Coronary artery (tissue), 2 donors: ENCODE measurements at regions not wholly inside any gene's neighbourhood (a gene's known extent, or its start where the extent isn't known, plus 50 kb on each side); places are given as distances from the start of the nearest gene placed in this dataset.

ENCODE experiments used
- DNase-seq: peaks from one replicate; pipeline ENCODE4 v3.0.0-alpha.2; 2017; ENCODE audit warnings: low spot score
- H3K27ac ChIP-seq, 2 donors: fragments of 200-600 bp; sonication (generic); one replicate each; pipeline ENCODE4 v1.5.1; 2016 to 2019
- H3K4me3 ChIP-seq: fragments of 200-600 bp; sonication (generic); 2 replicates; pipeline ENCODE4 v1.5.1; 2016; ENCODE audit warnings: mild to moderate bottlenecking, moderate library complexity
- TF ChIP-seq, protein P1 (sequence below): fragments of 200-600 bp; sonication (generic); IDR thresholded peaks from one replicate; pipeline ENCODE4 v1.5.1; 2019; ENCODE audit warnings: antibody characterized with exemption

DNA sequence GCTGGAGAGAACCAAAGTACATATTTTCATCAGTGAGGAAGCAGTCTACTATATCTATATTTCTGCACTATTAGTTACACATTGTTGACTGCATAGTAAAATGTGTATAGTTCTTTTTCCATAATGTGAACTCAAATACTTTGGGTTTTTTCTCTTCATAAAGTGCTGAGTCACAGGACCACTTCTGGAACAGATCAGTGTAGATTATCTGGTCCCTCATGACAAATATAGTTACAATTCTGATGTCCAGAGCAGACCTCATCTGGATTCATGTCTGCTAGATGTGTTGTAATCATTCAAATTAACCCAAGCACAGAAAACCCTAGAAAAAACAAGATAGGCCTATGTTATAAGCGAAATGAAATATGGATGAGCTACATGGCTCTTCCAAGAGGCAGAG lies 171.4 kb downstream of the SUCLA2 start:
- TF ChIP-seq, protein P1, sequence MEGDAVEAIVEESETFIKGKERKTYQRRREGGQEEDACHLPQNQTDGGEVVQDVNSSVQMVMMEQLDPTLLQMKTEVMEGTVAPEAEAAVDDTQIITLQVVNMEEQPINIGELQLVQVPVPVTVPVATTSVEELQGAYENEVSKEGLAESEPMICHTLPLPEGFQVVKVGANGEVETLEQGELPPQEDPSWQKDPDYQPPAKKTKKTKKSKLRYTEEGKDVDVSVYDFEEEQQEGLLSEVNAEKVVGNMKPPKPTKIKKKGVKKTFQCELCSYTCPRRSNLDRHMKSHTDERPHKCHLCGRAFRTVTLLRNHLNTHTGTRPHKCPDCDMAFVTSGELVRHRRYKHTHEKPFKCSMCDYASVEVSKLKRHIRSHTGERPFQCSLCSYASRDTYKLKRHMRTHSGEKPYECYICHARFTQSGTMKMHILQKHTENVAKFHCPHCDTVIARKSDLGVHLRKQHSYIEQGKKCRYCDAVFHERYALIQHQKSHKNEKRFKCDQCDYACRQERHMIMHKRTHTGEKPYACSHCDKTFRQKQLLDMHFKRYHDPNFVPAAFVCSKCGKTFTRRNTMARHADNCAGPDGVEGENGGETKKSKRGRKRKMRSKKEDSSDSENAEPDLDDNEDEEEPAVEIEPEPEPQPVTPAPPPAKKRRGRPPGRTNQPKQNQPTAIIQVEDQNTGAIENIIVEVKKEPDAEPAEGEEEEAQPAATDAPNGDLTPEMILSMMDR, result no peak
- Histone ChIP-seq H3K4me3 (no peak overlapping the region), H3K27ac (no peak overlapping the region)
- DNase-seq, result no peak

- TF ChIP-seq, protein P1, result no peak
- DNase-seq, result no peak
These were observed 174.6 kb downstream of the SUCLA2 start for GRCh38 chr13:47826471-47826870.

GRCh38 chr13:47822036-47822435 lies 179.0 kb downstream of the SUCLA2 start:
- Histone ChIP-seq H3K4me3 (no peak overlapping the region), H3K27ac (no peak overlapping the region)
- DNase-seq, result no peak
- TF ChIP-seq, protein P1, result no peak

More at GRCh38 chr13:47826471-47826870, 174.6 kb downstream of the SUCLA2 start:
- Histone ChIP-seq H3K27ac (peak overlapping the region; percentile 27 to 72), H3K4me3 (no peak overlapping the region)

DNA sequence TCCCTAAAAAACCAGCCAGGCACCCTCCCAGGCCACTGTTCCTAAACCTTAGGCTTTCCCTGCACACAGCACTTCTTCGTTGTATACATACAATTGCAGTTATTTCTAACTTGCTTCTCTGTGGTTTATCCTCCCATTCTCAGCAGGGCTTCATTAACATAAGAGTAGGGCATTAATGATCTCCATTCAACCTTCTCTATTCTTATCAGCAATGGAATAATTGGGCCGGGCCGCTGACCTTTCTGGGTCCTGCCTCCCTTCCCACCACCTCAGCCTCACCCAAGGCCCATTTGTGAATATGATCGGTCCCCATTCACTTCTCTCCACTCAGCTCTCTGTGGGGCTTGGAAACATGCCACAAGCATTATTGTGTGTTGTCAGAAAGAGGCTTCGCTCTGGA lies 184.2 kb downstream of the SUCLA2 start:
- DNase-seq, result no peak
- TF ChIP-seq, protein P1, result no peak
- no peak overlapping the region for H3K27ac ChIP-seq
- no peak overlapping the region for H3K4me3 ChIP-seq

DNA sequence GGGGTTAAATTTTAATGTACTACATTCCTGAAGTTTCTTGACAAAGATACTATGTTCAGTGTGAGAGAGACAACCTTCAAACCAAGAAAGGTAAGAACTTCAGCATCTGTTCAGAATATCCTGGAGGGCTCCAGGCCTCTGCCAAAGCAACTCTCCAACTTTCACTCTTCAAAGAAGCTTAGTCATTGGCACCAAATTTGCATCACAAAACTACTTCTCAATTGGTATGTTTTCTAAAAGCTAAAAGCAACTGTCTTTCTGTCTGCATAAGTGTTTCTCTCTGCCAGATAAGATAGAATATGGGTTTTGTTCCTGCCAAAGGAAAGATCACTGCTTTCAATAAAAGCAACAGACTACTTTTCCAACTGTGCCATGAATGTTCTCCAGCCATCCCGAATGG lies 187.4 kb downstream of the SUCLA2 start:
- DNase-seq, result no peak
- H3K4me3 ChIP-seq, result no peak overlapping the region
- TF ChIP-seq, protein P1, result no peak
- H3K27ac ChIP-seq, result no peak overlapping the region

GRCh38 chr13:47809411-47809810 lies 191.7 kb downstream of the SUCLA2 start:
- no peak for DNase-seq
- no peak overlapping the region for H3K4me3 ChIP-seq
- TF ChIP-seq, protein P1, result no peak

GRCh38 chr13:47803131-47803530 lies 197.9 kb downstream of the SUCLA2 start:
- DNase-seq, result no peak
- no peak overlapping the region for H3K27ac ChIP-seq
- no peak overlapping the region for H3K4me3 ChIP-seq
- TF ChIP-seq, protein P1, result no peak

More at GRCh38 chr13:47809411-47809810, 191.7 kb downstream of the SUCLA2 start:
- no peak overlapping the region for H3K27ac ChIP-seq
